Fibroblast of lung (primary cell): ENCODE measurements at regions not wholly inside any gene's neighbourhood (a gene's known extent, or its start where the extent isn't known, plus 50 kb on each side); places are given as distances from the start of the nearest gene placed in this dataset.

ENCODE experiments used
- CTCF ChIP-seq, 2 donors: IDR thresholded peaks in 1 of 2; conservative IDR thresholded peaks in 1 of 2; 1 replicate in 1 of 2; 2 replicates in 1 of 2; pipeline ENCODE4 v1.5.1; 2011 to 2012; ENCODE audit warnings: low read length in 2 of 2, control low read depth in 1 of 2, inconsistent platforms in 1 of 2, low read depth in 1 of 2, mild to moderate bottlenecking in 1 of 2
- EZH2 ChIP-seq: IDR thresholded peaks from 2 replicates; pipeline ENCODE4 v1.5.1; 2012; ENCODE audit warnings: low read length, control low read depth, mild to moderate bottlenecking; ENCODE audit errors: missing control alignments

- TF ChIP-seq EZH2 (no peak), CTCF (conservative IDR thresholded peaks at IDR 0.05 in 1 of 2, IDR thresholded peaks at IDR 0.05 in 1 of 2; ENCODE audit: low read depth in 1 of 2, low read length in 2 of 2) (no peak)
Measured at GRCh38 chr9:81058782-81059181, 630.6 kb downstream of the TLE1 start.
